Choroid plexus epithelial cell (primary cell): ENCODE measurements at regions not wholly inside any gene's neighbourhood (a gene's known extent, or its start where the extent isn't known, plus 50 kb on each side); places are given as distances from the start of the nearest gene placed in this dataset.

ENCODE experiments used
- DNase-seq: peaks from one replicate; pipeline ENCODE4 v3.0.0-alpha.2; 2010; ENCODE audit warnings: low read depth
- H3K4me3 ChIP-seq: 2 replicates; pipeline ENCODE4 v1.5.1; 2011; ENCODE audit warnings: low read depth, mild to moderate bottlenecking, control low read depth, low read length, moderate library complexity
- CTCF ChIP-seq: conservative IDR thresholded peaks from 2 replicates; pipeline ENCODE4 v1.5.1; 2011; ENCODE audit warnings: low read depth, mild to moderate bottlenecking, control low read depth, inconsistent platforms, low read length, moderate library complexity

GRCh38 chr4:3868211-3869173 lies 102.3 kb downstream of the ADRA2C start:
- no peak for TF ChIP-seq CTCF
- peak; percentile 19 for DNase-seq

DNA sequence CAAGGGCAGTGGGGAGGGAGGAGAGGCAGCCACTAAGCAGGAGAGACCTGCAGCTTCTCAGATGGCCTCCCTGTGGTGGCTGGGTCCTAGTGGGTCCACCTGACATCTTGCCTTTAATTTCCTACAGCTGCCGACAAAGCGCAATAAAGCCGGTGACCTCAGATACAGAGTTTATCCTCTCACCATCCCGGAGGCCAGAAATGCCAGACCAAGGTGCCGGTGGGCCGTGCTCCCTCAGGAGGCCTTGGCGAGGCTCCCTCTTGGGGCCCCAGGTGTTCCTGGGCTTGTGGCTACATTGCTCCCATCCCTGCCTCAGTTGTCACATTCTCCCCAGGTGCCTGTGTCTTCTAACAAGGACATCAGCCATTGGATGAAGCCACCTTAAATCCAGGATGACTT lies 103.0 kb downstream of the ADRA2C start:
- DNase-seq: no peak
- H3K4me3 ChIP-seq: no peak overlapping the region
- no peak for TF ChIP-seq CTCF

More at GRCh38 chr4:3868211-3869173, 102.3 kb downstream of the ADRA2C start:
- H3K4me3 ChIP-seq: no peak overlapping the region

- H3K4me3 ChIP-seq: no peak overlapping the region
- no peak for DNase-seq
- TF ChIP-seq CTCF: no peak
Measured at GRCh38 chr4:3869661-3870566, 103.7 kb downstream of the ADRA2C start.

DNA sequence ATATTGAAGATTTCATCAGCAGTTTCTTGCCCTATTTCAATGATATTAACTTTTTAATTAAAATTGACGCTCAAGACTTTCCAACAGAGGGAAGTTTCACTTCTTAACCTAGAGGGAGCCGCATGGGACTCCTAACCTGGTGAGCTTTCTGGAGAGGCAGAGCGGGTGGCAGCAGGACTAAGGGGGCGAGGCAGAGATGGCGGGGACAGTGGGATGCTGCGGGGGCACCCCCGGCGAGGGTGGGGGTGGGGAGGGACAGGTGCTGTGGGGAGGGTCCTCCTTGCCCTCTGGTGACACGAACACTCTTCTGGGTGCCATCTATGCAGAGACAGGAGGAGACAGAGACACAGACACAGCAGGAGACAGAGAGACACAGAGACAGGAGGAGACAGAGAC lies 104.4 kb downstream of the ADRA2C start:
- DNase-seq: no peak
- no peak overlapping the region for H3K4me3 ChIP-seq
- no peak for TF ChIP-seq CTCF

- no peak overlapping the region for H3K4me3 ChIP-seq
- no peak for TF ChIP-seq CTCF
- no peak for DNase-seq
Measured at GRCh38 chr4:3871181-3871852, 105.1 kb downstream of the ADRA2C start.

DNA sequence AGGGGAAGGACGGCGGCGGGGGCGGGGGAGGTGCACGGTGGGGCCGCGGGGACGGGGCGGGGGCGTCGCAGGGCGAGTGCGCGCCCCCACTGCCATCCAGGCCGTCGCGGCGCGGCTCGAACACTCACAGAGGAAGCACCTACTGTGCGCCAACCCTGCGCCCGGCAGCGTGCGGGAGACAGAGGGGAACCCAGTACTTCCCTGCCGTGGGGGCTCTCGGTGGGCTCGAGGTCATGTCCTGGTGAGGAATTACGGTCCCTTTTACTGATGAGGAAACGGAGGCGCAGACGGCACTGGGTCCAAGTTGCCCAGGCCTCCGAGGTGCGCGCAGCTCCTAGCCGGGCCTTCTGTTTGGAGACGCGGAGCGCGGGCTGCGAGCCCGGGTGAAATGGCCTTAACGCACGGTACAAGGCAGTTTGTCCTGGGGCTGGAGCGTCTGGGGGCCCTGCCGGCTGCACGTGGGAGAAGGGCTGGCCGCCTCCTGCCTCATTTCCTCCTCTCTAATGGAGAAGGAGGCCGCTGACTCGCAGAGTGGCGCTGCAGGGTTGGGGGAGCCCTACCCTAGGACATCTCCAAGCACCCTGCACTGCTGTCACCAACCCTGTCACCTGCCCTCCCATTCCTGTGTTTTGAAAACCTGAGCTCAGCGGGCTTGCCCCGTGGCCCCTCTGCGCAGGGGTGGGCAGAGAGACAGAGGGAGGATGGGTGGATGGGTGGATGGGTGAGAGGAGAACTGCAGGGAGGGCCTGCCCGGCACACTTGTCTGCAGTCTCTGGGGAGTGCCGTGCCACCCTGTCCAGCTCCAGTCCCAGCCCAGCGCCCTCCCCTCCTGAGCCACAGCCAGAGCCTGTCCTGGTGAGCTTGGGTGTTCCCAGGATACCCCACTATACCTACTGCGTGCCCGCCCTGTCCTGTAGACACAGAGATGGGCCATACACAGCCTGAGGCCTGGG lies 106.0 kb downstream of the ADRA2C start:
- DNase-seq: no peak
- no peak for TF ChIP-seq CTCF
- no peak overlapping the region for H3K4me3 ChIP-seq
